HCT116 (cell line): ENCODE measurements at regions not wholly inside any gene's neighbourhood (a gene's known extent, or its start where the extent isn't known, plus 50 kb on each side); places are given as distances from the start of the nearest gene placed in this dataset.

ENCODE experiments used
- ATAC-seq: fragments of 200-7000 bp; cut with Tn5 transposase; 2 replicates; pipeline ENCODE4 v1.9.1; 2020; ENCODE audit warnings: mild to moderate bottlenecking, moderate library complexity
- BruUV-seq: library from RNA; stranded (reverse); fragments of 400-500 nt; replicated peaks from 2 replicates; lab custom pipeline; 2021; lab: Mats Ljungman, UMichigan
- CTCF ChIA-PET: fragments of 300-600 bp; sonication (Branson Sonifier 250); formaldehyde crosslinking; loops from one replicate; lab custom pipeline; 2021; ENCODE audit warnings: antibody characterized with exemption; lab: Charles Lee
- POLR2A ChIA-PET: fragments of 300-600, 350-600 bp; sonication (Branson Sonifier 250); formaldehyde crosslinking; loops from one replicate; lab custom pipeline; 2021; ENCODE audit warnings: antibody characterized with exemption; lab: Charles Lee
- RAD21 ChIA-PET, 2 experiments: fragments of 300-600 bp; sonication (Branson Sonifier 250); formaldehyde crosslinking; loops; one replicate each; lab custom pipeline; 2023; ENCODE audit warnings: low total read pairs in 2 of 2; ENCODE audit not compliant: uncharacterized antibody in 2 of 2, unreplicated experiment in 2 of 2, low non-redundant PET in 1 of 2; lab: Charles Lee
- DNase-seq: peaks from one replicate; pipeline ENCODE4 v3.0.0-alpha.2; 2010; ENCODE audit warnings: low read depth, low spot score
- H2AFZ ChIP-seq: fragments of 200-600 bp; shearing (Covaris generic), sonication (generic); 2 replicates; pipeline ENCODE4 v1.6.1; 2017; ENCODE audit warnings: low read depth, mixed run types, mixed read lengths, antibody characterized with exemption, low read length; ENCODE audit not compliant: poor library complexity, severe bottlenecking
- H3K27ac ChIP-seq: 2 replicates; pipeline ENCODE4 v1.5.1; 2012; ENCODE audit warnings: low read depth, low read length
- H3K27me3 ChIP-seq: fragments of 200-600 bp; sonication (generic); 2 replicates; pipeline ENCODE4 v1.6.1; 2016; ENCODE audit warnings: mixed run types, low read length, mixed read lengths; ENCODE audit not compliant: insufficient read depth
- H3K36me3 ChIP-seq, 2 experiments: fragments of 200-500 bp in 1 of 2; fragments of 200-600 bp in 1 of 2; sonication (Bioruptor generic) in 1 of 2; sonication (generic) in 1 of 2; 2 replicates each; pipeline versions ENCODE4 v1.5.1 to v1.6.1; 2014 to 2016; ENCODE audit warnings: low read length in 2 of 2, inconsistent platforms in 1 of 2, mixed read lengths in 1 of 2, mixed run types in 1 of 2; ENCODE audit not compliant: insufficient read depth in 2 of 2, control insufficient read depth in 1 of 2
- H3K4me1 ChIP-seq, 2 experiments: fragments of 200-600 bp in 1 of 2; sonication (generic) in 1 of 2; 2 replicates each; pipeline versions ENCODE4 v1.5.1 to v1.6.1; 2012 to 2017; ENCODE audit warnings: low read length in 2 of 2, inconsistent platforms in 1 of 2, mild to moderate bottlenecking in 1 of 2, mixed read lengths in 1 of 2, mixed run types in 1 of 2, moderate library complexity in 1 of 2; ENCODE audit not compliant: insufficient read depth in 2 of 2, control insufficient read depth in 1 of 2
- H3K4me2 ChIP-seq: fragments of 200-600 bp; sonication (generic); 2 replicates; pipeline ENCODE4 v1.6.1; 2017; ENCODE audit warnings: mixed run types, low read length, mixed read lengths
- H3K4me3 ChIP-seq, 2 experiments: fragments of 200-600 bp in 1 of 2; sonication (generic) in 1 of 2; replicated peaks in 1 of 2; 2 replicates each; pipeline ENCODE4 v1.5.1; 2011 to 2016; ENCODE audit warnings: low read length in 2 of 2, control low read depth in 1 of 2, low read depth in 1 of 2, mild to moderate bottlenecking in 1 of 2, mixed read lengths in 1 of 2, mixed run types in 1 of 2
- H3K79me2 ChIP-seq: fragments of 200-600 bp; sonication (generic); 2 replicates; pipeline ENCODE4 v1.6.1; 2017; ENCODE audit warnings: mild to moderate bottlenecking, mixed run types, low read length, moderate library complexity, mixed read lengths; ENCODE audit not compliant: insufficient read depth
- H3K9ac ChIP-seq: fragments of 200-600 bp; sonication (generic); 2 replicates; pipeline ENCODE4 v1.6.1; 2016; ENCODE audit warnings: low read length, mixed read lengths
- H3K9me2 ChIP-seq: fragments of 200-600 bp; sonication (generic), shearing (Covaris generic); 2 replicates; pipeline ENCODE4 v1.6.1; 2017; ENCODE audit warnings: mixed run types, mild to moderate bottlenecking, moderate library complexity; ENCODE audit not compliant: insufficient read depth
- H3K9me3 ChIP-seq, 2 experiments: fragments of 200-500 bp in 1 of 2; fragments of 200-600 bp in 1 of 2; sonication (Bioruptor generic) in 1 of 2; sonication (generic) in 1 of 2; 2 replicates each; pipeline ENCODE4 v1.6.1; 2014 to 2017; ENCODE audit warnings: low read length in 2 of 2, mixed read lengths in 2 of 2, inconsistent platforms in 1 of 2, low read depth in 1 of 2, mild to moderate bottlenecking in 1 of 2, mixed run types in 1 of 2, moderate library complexity in 1 of 2; ENCODE audit not compliant: control insufficient read depth in 1 of 2, insufficient read depth in 1 of 2
- H4K20me1 ChIP-seq: fragments of 200-600 bp; sonication (generic), shearing (Covaris generic); 2 replicates; pipeline ENCODE4 v1.6.1; 2017; ENCODE audit warnings: mixed run types, mild to moderate bottlenecking, moderate library complexity; ENCODE audit not compliant: insufficient read depth
- CBX3 ChIP-seq: IDR thresholded peaks from 2 replicates; pipeline ENCODE4 v1.6.1; 2012; ENCODE audit warnings: low read depth
- CEBPB ChIP-seq: IDR thresholded peaks from 2 replicates; pipeline ENCODE4 v1.6.1; 2012; ENCODE audit warnings: low read depth
- EGR1 ChIP-seq: IDR thresholded peaks from 2 replicates; pipeline ENCODE4 v1.6.1; 2012; ENCODE audit warnings: low read depth
- ELF1 ChIP-seq: IDR thresholded peaks from 2 replicates; pipeline ENCODE4 v1.6.1; 2012; ENCODE audit warnings: low read depth, borderline replicate concordance
- EZH2 ChIP-seq: fragments of 200-600 bp; sonication (generic); IDR thresholded peaks from 2 replicates; pipeline ENCODE4 v1.6.1; 2017; ENCODE audit warnings: antibody characterized with exemption, mixed run types
- EZH2phosphoT487 ChIP-seq: fragments of 200-600 bp; IDR thresholded peaks from 2 replicates; pipeline ENCODE4 v1.6.1; 2018; ENCODE audit warnings: antibody characterized with exemption, borderline replicate concordance
- FOSL1 ChIP-seq: IDR thresholded peaks from 2 replicates; pipeline ENCODE4 v1.6.1; 2012; ENCODE audit warnings: low read depth
- JUND ChIP-seq: IDR thresholded peaks from 2 replicates; pipeline ENCODE4 v1.6.1; 2012
- POLR2A ChIP-seq: IDR thresholded peaks from 2 replicates; pipeline ENCODE4 v1.7.0; 2011; ENCODE audit warnings: borderline replicate concordance; ENCODE audit not compliant: insufficient read depth, insufficient read length; ENCODE audit errors: extremely low read depth
- SRF ChIP-seq: IDR thresholded peaks from 2 replicates; pipeline ENCODE4 v1.6.1; 2012; ENCODE audit warnings: low read depth
- TCF7L2 ChIP-seq: IDR thresholded peaks from 2 replicates; pipeline ENCODE4 v1.7.0; 2011; ENCODE audit warnings: borderline replicate concordance, inconsistent platforms; ENCODE audit not compliant: insufficient read depth, insufficient read length; ENCODE audit errors: extremely low read depth
- YY1 ChIP-seq: IDR thresholded peaks from 2 replicates; pipeline ENCODE4 v1.6.1; 2011; ENCODE audit warnings: low read length, low read depth, moderate library complexity, mild to moderate bottlenecking; ENCODE audit not compliant: insufficient replicate concordance; ENCODE audit errors: extremely low read depth
- intact Hi-C: fragments of 100-400 bp; cut with micrococcal nuclease; formaldehyde crosslinking; loops from 2 replicates; pipeline ENCODE4 v1.10.0; 2022
- TF ChIP-seq, protein P1 (sequence below): IDR thresholded peaks from 2 replicates; pipeline ENCODE4 v1.6.1; 2012
- TF ChIP-seq, protein P2 (sequence below): IDR thresholded peaks from 2 replicates; pipeline ENCODE4 v1.6.1; 2012
- TF ChIP-seq, protein P3 (sequence below): IDR thresholded peaks from 2 replicates; pipeline ENCODE4 v1.6.1; 2011; ENCODE audit warnings: mild to moderate bottlenecking, low read length, moderate library complexity; ENCODE audit not compliant: insufficient replicate concordance; ENCODE audit errors: extremely low read depth
- TF ChIP-seq, protein P4 (sequence below), 3 experiments: fragments of 200-600 bp in 1 of 3; sonication (generic) in 1 of 3; IDR thresholded peaks in 2 of 3; conservative IDR thresholded peaks in 1 of 3; 2 replicates each; pipeline ENCODE4 v1.5.1; 2012 to 2017; ENCODE audit warnings: low read depth in 2 of 3, low read length in 2 of 3, antibody characterized with exemption in 1 of 3, borderline replicate concordance in 1 of 3, control low read depth in 1 of 3, mild to moderate bottlenecking in 1 of 3, mixed read lengths in 1 of 3, mixed run types in 1 of 3, moderate library complexity in 1 of 3; ENCODE audit not compliant: insufficient read depth in 1 of 3

DNA sequence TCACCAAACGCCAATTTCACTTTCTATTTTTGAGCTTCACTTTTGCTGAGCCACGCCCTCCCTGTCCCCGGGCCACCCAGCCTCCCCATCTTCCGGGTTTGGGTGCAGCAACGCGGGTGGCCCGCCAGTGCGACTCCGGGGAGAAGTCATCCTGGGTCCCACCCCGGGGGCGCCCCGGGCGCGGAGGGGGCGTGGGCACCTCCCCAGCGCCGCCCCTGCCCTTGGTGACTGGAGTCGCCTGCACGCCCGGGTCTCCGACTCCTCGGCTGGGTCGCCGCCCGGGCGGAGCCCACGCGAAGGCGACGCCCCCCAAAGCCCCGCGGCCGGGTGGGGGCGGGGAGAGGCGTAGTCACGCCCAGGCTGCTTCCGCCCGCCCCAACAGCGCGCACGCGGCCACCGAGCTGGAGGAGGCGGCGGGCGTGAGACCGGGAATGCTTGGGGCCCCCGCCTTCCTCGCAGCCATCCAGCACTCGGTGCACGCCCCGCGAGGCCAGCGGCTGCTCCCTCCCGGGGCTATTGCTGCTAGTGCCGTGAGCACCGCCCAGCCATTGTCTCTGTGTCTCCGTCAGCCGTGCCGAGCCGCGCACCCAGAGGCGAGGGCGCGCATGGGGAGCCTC is 362.1 kb upstream of the AMELY start:
- H3K9me2 ChIP-seq = no peaks in the 10 kb centered on the region
- H3K4me3 ChIP-seq = peak overlapping the region; percentile 41 to 54
- H3K4me1 ChIP-seq = no peaks in the 10 kb centered on the region
- RAD21 ChIA-PET = no interaction called here
- H4K20me1 ChIP-seq = no peaks in the 10 kb centered on the region
- DNase-seq = peak; percentile 0
- H3K4me2 ChIP-seq = peak overlapping the region; percentile 49
- CTCF ChIA-PET = no interaction called here
- no peaks in the 10 kb centered on the region for H3K9me3 ChIP-seq
- ATAC-seq = peak; percentile 80
- peaks cover 37% of the 10 kb centered on the region for H3K79me2 ChIP-seq
- H3K9ac ChIP-seq = peak overlapping the region; percentile 60
- H3K27me3 ChIP-seq = no peaks in the 10 kb centered on the region
- H3K27ac ChIP-seq = no peak overlapping the region
- no peaks in the 10 kb centered on the region for H3K36me3 ChIP-seq
- no peak overlapping the region for H2AFZ ChIP-seq
- no peak for TF ChIP-seq CBX3
- TF ChIP-seq POLR2A = no peak
- TF ChIP-seq SRF = no peak
- no peak for TF ChIP-seq EGR1
- TF ChIP-seq CEBPB = no peak
- TF ChIP-seq TCF7L2 = no peak
- TF ChIP-seq, protein P1, sequence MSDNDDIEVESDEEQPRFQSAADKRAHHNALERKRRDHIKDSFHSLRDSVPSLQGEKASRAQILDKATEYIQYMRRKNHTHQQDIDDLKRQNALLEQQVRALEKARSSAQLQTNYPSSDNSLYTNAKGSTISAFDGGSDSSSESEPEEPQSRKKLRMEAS = no peak
- TF ChIP-seq ELF1 = no peak
- TF ChIP-seq, protein P2, sequence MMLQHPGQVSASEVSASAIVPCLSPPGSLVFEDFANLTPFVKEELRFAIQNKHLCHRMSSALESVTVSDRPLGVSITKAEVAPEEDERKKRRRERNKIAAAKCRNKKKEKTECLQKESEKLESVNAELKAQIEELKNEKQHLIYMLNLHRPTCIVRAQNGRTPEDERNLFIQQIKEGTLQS = no peak
- TF ChIP-seq EZH2 = no peak
- TF ChIP-seq, protein P3, sequence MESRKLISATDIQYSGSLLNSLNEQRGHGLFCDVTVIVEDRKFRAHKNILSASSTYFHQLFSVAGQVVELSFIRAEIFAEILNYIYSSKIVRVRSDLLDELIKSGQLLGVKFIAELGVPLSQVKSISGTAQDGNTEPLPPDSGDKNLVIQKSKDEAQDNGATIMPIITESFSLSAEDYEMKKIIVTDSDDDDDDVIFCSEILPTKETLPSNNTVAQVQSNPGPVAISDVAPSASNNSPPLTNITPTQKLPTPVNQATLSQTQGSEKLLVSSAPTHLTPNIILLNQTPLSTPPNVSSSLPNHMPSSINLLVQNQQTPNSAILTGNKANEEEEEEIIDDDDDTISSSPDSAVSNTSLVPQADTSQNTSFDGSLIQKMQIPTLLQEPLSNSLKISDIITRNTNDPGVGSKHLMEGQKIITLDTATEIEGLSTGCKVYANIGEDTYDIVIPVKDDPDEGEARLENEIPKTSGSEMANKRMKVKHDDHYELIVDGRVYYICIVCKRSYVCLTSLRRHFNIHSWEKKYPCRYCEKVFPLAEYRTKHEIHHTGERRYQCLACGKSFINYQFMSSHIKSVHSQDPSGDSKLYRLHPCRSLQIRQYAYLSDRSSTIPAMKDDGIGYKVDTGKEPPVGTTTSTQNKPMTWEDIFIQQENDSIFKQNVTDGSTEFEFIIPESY = no peak
- TF ChIP-seq FOSL1 = no peak
- TF ChIP-seq, protein P4, sequence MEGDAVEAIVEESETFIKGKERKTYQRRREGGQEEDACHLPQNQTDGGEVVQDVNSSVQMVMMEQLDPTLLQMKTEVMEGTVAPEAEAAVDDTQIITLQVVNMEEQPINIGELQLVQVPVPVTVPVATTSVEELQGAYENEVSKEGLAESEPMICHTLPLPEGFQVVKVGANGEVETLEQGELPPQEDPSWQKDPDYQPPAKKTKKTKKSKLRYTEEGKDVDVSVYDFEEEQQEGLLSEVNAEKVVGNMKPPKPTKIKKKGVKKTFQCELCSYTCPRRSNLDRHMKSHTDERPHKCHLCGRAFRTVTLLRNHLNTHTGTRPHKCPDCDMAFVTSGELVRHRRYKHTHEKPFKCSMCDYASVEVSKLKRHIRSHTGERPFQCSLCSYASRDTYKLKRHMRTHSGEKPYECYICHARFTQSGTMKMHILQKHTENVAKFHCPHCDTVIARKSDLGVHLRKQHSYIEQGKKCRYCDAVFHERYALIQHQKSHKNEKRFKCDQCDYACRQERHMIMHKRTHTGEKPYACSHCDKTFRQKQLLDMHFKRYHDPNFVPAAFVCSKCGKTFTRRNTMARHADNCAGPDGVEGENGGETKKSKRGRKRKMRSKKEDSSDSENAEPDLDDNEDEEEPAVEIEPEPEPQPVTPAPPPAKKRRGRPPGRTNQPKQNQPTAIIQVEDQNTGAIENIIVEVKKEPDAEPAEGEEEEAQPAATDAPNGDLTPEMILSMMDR (IDR thresholded peaks at IDR 0.05 in 2 of 3, conservative IDR thresholded peaks at IDR 0.05 in 1 of 3; ENCODE audit: borderline replicate concordance in 1 of 3, insufficient read depth in 1 of 3, low read depth in 2 of 3, low read length in 2 of 3) = no peak
- no peak for TF ChIP-seq YY1
- no peak for TF ChIP-seq JUND
- no peak for TF ChIP-seq EZH2phosphoT487
- POLR2A ChIA-PET = no interaction called here
- intact Hi-C loops = no loop called here
- no TSS peak for BruUV-seq
